ENCODE measurements at regions not wholly inside any gene's neighbourhood (a gene's known extent, or its start where the extent isn't known, plus 50 kb on each side); places are given as distances from the start of the nearest gene placed in this dataset.

GRCh38 chr2:38433607-38433975 is 56.5 kb upstream of the ATL2 start:
- H3K9me3 ChIP-seq (ENCODE audit: low read length), result no peaks in the 10 kb centered on the region
- H3K36me3 ChIP-seq (ENCODE audit: insufficient read depth, low read length), result no peaks in the 10 kb centered on the region
- H3K9ac ChIP-seq (ENCODE audit: low read length), result no peak overlapping the region
- no peak overlapping the region for H3K27ac ChIP-seq (ENCODE audit: low read depth, low read length)
- peaks cover 26% of the 10 kb centered on the region for H3K4me1 ChIP-seq (ENCODE audit: insufficient read depth, low read length)
- no peaks in the 10 kb centered on the region for H3K27me3 ChIP-seq (ENCODE audit: control insufficient read depth in 1 of 2, insufficient read depth in 2 of 2, low read length in 2 of 2)
- no peak overlapping the region for H3K4me3 ChIP-seq (ENCODE audit: low read depth in 1 of 2, low read length in 2 of 2)

DNA sequence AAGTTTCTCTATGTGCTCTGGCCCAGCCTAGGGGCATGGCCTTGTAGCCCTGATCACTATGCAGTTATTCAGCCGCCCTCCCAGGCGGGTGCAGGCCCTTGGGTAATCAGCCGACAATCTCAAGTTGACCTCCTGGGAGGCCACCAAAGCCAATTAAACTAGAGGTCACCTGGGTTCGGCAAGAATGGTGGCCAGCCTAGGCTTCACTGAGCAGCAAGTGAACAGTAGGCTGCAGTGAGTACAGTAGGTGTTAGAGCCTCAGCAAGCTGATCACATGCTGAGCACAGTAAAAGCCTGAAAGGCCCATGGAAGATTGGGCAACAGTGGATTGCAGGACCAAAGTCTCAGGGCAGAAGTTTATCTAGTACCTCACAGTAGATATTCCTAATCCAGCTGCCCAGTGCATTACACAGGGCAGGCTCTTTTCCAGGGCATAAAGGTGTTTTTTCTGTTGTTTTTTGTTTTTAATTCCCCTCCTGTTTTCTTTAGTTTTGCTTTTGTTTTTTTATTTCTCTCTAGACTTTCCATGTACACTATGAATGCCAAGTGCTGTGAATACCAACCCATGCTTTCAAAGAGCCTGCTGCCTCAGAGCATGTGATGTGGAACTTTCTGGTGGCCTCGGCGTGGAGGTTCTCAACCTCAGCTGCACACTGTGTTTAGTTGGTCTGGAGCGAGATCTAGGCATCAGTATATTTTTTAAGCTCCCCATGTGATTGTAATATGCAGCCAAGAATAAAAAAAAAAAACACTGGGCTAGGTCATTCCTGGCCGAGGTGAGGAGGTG is 55.9 kb upstream of the ATL2 start:
- Histone ChIP-seq H3K4me3 (ENCODE audit: low read depth in 1 of 2, low read length in 2 of 2) (no peak overlapping the region), H3K27me3 (ENCODE audit: control insufficient read depth in 1 of 2, insufficient read depth in 2 of 2, low read length in 2 of 2) (no peaks in the 10 kb centered on the region), H3K27ac (ENCODE audit: low read depth, low read length) (no peak overlapping the region), H3K4me1 (ENCODE audit: insufficient read depth, low read length) (peaks cover 28% of the 10 kb centered on the region), H3K36me3 (ENCODE audit: insufficient read depth, low read length) (no peaks in the 10 kb centered on the region), H3K9me3 (ENCODE audit: low read length) (no peaks in the 10 kb centered on the region), H3K9ac (ENCODE audit: low read length) (no peak overlapping the region)

- H3K4me3 ChIP-seq (ENCODE audit: low read depth in 1 of 2, low read length in 2 of 2), result no peak overlapping the region
- H3K9me3 ChIP-seq (ENCODE audit: low read length), result no peaks in the 10 kb centered on the region
- H3K27me3 ChIP-seq (ENCODE audit: control insufficient read depth in 1 of 2, insufficient read depth in 2 of 2, low read length in 2 of 2), result no peaks in the 10 kb centered on the region
- H3K36me3 ChIP-seq (ENCODE audit: insufficient read depth, low read length), result no peaks in the 10 kb centered on the region
- H3K9ac ChIP-seq (ENCODE audit: low read length), result no peak overlapping the region
- no peak overlapping the region for H3K27ac ChIP-seq (ENCODE audit: low read depth, low read length)
- peaks cover 25% of the 10 kb centered on the region for H3K4me1 ChIP-seq (ENCODE audit: insufficient read depth, low read length)
Measured at GRCh38 chr2:38430597-38431207, 53.6 kb upstream of the ATL2 start.

DNA sequence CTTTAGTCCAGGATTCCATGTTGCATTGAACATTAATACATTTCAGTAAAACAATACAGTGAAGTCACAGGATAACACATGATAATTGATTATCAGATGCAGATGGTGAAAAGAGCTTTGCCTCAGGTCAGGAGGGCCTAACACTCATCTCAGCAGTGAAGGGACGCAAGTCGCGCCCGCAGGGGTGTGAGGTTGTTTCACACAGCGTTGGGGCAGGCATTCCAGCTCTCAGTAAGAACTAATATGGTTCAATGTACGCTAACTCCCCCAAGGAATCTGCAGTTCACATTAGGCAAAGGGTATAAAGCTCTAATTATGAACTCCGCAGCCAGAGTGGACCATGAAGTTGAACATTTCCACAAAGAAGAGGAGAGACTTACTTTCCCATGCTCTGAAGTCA is 53.1 kb upstream of the ATL2 start:
- Histone ChIP-seq H3K4me1 (ENCODE audit: insufficient read depth, low read length) (peaks cover 23% of the 10 kb centered on the region), H3K36me3 (ENCODE audit: insufficient read depth, low read length) (no peaks in the 10 kb centered on the region), H3K4me3 (ENCODE audit: low read depth in 1 of 2, low read length in 2 of 2) (no peak overlapping the region), H3K9ac (ENCODE audit: low read length) (no peak overlapping the region), H3K27me3 (ENCODE audit: control insufficient read depth in 1 of 2, insufficient read depth in 2 of 2, low read length in 2 of 2) (no peaks in the 10 kb centered on the region), H3K9me3 (ENCODE audit: low read length) (no peaks in the 10 kb centered on the region), H3K27ac (ENCODE audit: low read depth, low read length) (no peak overlapping the region)

- Histone ChIP-seq H3K36me3 (ENCODE audit: insufficient read depth, low read length) (no peaks in the 10 kb centered on the region), H3K9me3 (ENCODE audit: low read length) (no peaks in the 10 kb centered on the region), H3K9ac (ENCODE audit: low read length) (no peak overlapping the region), H3K4me3 (ENCODE audit: low read depth in 1 of 2, low read length in 2 of 2) (no peak overlapping the region), H3K27me3 (ENCODE audit: control insufficient read depth in 1 of 2, insufficient read depth in 2 of 2, low read length in 2 of 2) (no peaks in the 10 kb centered on the region), H3K27ac (ENCODE audit: low read depth, low read length) (no peak overlapping the region), H3K4me1 (ENCODE audit: insufficient read depth, low read length) (peaks cover 16% of the 10 kb centered on the region)
Measured at GRCh38 chr2:38427936-38428335, 50.9 kb upstream of the ATL2 start.

DNA sequence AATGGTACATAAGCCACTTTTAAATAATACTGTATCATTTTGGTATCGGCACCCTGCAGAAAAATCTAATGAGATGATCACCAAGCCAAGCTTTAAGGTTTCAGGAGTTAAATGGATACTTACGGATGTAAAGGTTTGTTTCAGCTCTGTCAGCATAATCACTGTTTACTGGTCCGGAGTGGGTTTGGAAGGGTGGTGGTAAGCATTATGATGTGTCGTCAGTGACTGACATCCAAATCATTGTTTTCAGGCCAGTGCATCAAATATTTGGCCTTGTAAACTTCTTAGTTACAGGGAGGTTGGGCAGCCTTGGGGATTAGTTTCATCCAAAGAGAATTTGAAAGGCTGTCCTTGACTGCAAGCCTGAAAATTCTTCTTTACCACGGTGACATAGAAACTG is 50.0 kb upstream of the ATL2 start:
- H3K27ac ChIP-seq (ENCODE audit: low read depth, low read length), result no peak overlapping the region
- H3K9me3 ChIP-seq (ENCODE audit: low read length), result no peaks in the 10 kb centered on the region
- H3K27me3 ChIP-seq (ENCODE audit: control insufficient read depth in 1 of 2, insufficient read depth in 2 of 2, low read length in 2 of 2), result no peaks in the 10 kb centered on the region
- no peaks in the 10 kb centered on the region for H3K36me3 ChIP-seq (ENCODE audit: insufficient read depth, low read length)
- H3K4me3 ChIP-seq (ENCODE audit: low read depth in 1 of 2, low read length in 2 of 2), result no peak overlapping the region
- peaks cover 8% of the 10 kb centered on the region for H3K4me1 ChIP-seq (ENCODE audit: insufficient read depth, low read length)
- no peak overlapping the region for H3K9ac ChIP-seq (ENCODE audit: low read length)
